Neuronal stem cell (in vitro differentiated cells): ENCODE measurements at regions not wholly inside any gene's neighbourhood (a gene's known extent, or its start where the extent isn't known, plus 50 kb on each side); places are given as distances from the start of the nearest gene placed in this dataset.

Experiments used
- DNase-seq: peaks from one replicate; pipeline ENCODE4 v3.0.0-alpha.2; 2013; ENCODE audit warnings: low spot score
- H2AFZ ChIP-seq: one replicate; pipeline ENCODE4 v1.6.1; 2013; ENCODE audit warnings: mild to moderate bottlenecking, low read length, inconsistent platforms
- H2AK5ac ChIP-seq: 2 replicates; pipeline ENCODE4 v1.6.1; 2013; ENCODE audit warnings: low read depth, mild to moderate bottlenecking, inconsistent platforms, low read length, moderate library complexity, mixed read lengths
- H2BK120ac ChIP-seq: 2 replicates; pipeline ENCODE4 v1.6.1; 2013; ENCODE audit warnings: low read depth, mild to moderate bottlenecking, inconsistent platforms, low read length, moderate library complexity, mixed read lengths
- H2BK12ac ChIP-seq: one replicate; pipeline ENCODE4 v1.6.1; 2013; ENCODE audit warnings: low read length, inconsistent platforms
- H2BK15ac ChIP-seq: 2 replicates; pipeline ENCODE4 v1.6.1; 2013; ENCODE audit warnings: mild to moderate bottlenecking, low read length, inconsistent platforms, mixed read lengths
- H2BK5ac ChIP-seq: one replicate; pipeline ENCODE4 v1.6.1; 2013; ENCODE audit warnings: inconsistent platforms, mild to moderate bottlenecking, low read length, moderate library complexity
- H3K14ac ChIP-seq: one replicate; pipeline ENCODE4 v1.6.1; 2013; ENCODE audit warnings: low read length, inconsistent platforms
- H3K18ac ChIP-seq: 2 replicates; pipeline ENCODE4 v1.6.1; 2013; ENCODE audit warnings: low read length, inconsistent platforms
- H3K23ac ChIP-seq: 2 replicates; pipeline ENCODE4 v1.6.1; 2013; ENCODE audit warnings: low read depth, mild to moderate bottlenecking, mixed read lengths, low read length, inconsistent platforms; ENCODE audit not compliant: poor library complexity
- H3K27ac ChIP-seq: replicated peaks from 3 replicates; pipeline ENCODE4 v1.5.1; 2013; ENCODE audit warnings: low read length, inconsistent platforms
- H3K27me3 ChIP-seq, 3 experiments: 2 replicates each; pipeline ENCODE4 v1.6.1; 2013; ENCODE audit warnings: low read length in 3 of 3, mild to moderate bottlenecking in 2 of 3, inconsistent platforms in 1 of 3, low read depth in 1 of 3, mixed read lengths in 1 of 3, moderate library complexity in 1 of 3; ENCODE audit not compliant: control insufficient read depth in 3 of 3, insufficient read depth in 3 of 3
- H3K36me3 ChIP-seq, 2 donors: replicated peaks in 1 of 2; 2 replicates each; pipeline ENCODE4 v1.6.1; 2013; ENCODE audit warnings: low read length in 2 of 2; ENCODE audit not compliant: control insufficient read depth in 2 of 2, insufficient read depth in 2 of 2
- H3K4ac ChIP-seq: 2 replicates; pipeline ENCODE4 v1.6.1; 2013; ENCODE audit warnings: inconsistent platforms, mild to moderate bottlenecking, low read length, moderate library complexity
- H3K4me1 ChIP-seq, 2 donors: 1 replicate in 1 of 2; 2 replicates in 1 of 2; pipeline ENCODE4 v1.6.1; 2013; ENCODE audit warnings: low read length in 2 of 2, low read depth in 1 of 2; ENCODE audit not compliant: control insufficient read depth in 2 of 2, insufficient read depth in 1 of 2
- H3K4me2 ChIP-seq: one replicate; pipeline ENCODE4 v1.6.1; 2013; ENCODE audit warnings: mild to moderate bottlenecking, low read length, inconsistent platforms; ENCODE audit not compliant: insufficient read depth, poor library complexity, severe bottlenecking
- H3K4me3 ChIP-seq, 2 donors: 2 replicates each; pipeline ENCODE4 v1.5.1; 2013; ENCODE audit warnings: low read length in 2 of 2, mild to moderate bottlenecking in 2 of 2, inconsistent platforms in 1 of 2, moderate library complexity in 1 of 2
- H3K79me1 ChIP-seq: one replicate; pipeline ENCODE4 v1.6.1; 2013; ENCODE audit warnings: low read depth, mild to moderate bottlenecking, inconsistent platforms, low read length, moderate library complexity
- H3K9ac ChIP-seq: one replicate; pipeline ENCODE4 v1.6.1; 2013; ENCODE audit warnings: mild to moderate bottlenecking, low read depth, low read length, inconsistent platforms; ENCODE audit not compliant: poor library complexity
- H3K9me3 ChIP-seq, 2 donors: replicated peaks in 1 of 2; 2 replicates each; pipeline versions ENCODE3 to v1.6.1; 2013; ENCODE audit warnings: low read length in 2 of 2, mild to moderate bottlenecking in 2 of 2, inconsistent platforms in 1 of 2, low read depth in 1 of 2, mixed read lengths in 1 of 2, moderate library complexity in 1 of 2; ENCODE audit not compliant: control insufficient read depth in 2 of 2, insufficient read depth in 1 of 2
- H4K8ac ChIP-seq: one replicate; pipeline ENCODE4 v1.6.1; 2013; ENCODE audit warnings: low read depth, mild to moderate bottlenecking, inconsistent platforms, low read length, moderate library complexity
- H4K91ac ChIP-seq: one replicate; pipeline ENCODE4 v1.6.1; 2013; ENCODE audit warnings: low read length, low read depth, mild to moderate bottlenecking, inconsistent platforms; ENCODE audit not compliant: poor library complexity
- WGBS, 2 donors: extraction: QIAGEN DNeasy Blood & Tissue Kit; methylation state at CpG; one replicate each; pipeline ENCODE4 v1.1.7; 2013; ENCODE audit warnings: missing lambda C conversion rate in 2 of 2, mixed read lengths in 1 of 2; ENCODE audit not compliant: insufficient read length in 2 of 2, insufficient replicate concordance in 1 of 2; ENCODE audit errors: extremely low coverage in 2 of 2; 5-methylcytosine and 5-hydroxymethylcytosine counted together

- Histone ChIP-seq H2AFZ (no peak overlapping the region), H4K8ac (no peak overlapping the region), H3K4me2 (no peak overlapping the region), H3K23ac (no peak overlapping the region), H3K14ac (no peak overlapping the region), H2BK120ac (no peak overlapping the region), H3K18ac (no peak overlapping the region), H2BK15ac (no peak overlapping the region), H2BK5ac (no peak overlapping the region), H3K9ac (no peak overlapping the region), H3K79me1 (no peaks in the 10 kb centered on the region), H3K4ac (no peak overlapping the region), H3K27ac (no peak overlapping the region), H3K27me3 (no peaks in the 10 kb centered on the region), H2BK12ac (no peak overlapping the region), H4K91ac (no peak overlapping the region), H3K36me3 (no peaks in the 10 kb centered on the region), H3K4me3 (no peak overlapping the region), H3K9me3 (no peaks in the 10 kb centered on the region), H3K4me1 (no peaks in the 10 kb centered on the region), H2AK5ac (no peak overlapping the region)
- no peak for DNase-seq
- WGBS, 2 donors: no CpG with 5 or more reads among the region's 9 CpGs
Measured at GRCh38 chr15:69786136-69786701, 311.5 kb downstream of the TLE3 start.

- Histone ChIP-seq H2BK5ac (no peak overlapping the region), H3K79me1 (no peaks in the 10 kb centered on the region), H2BK15ac (no peak overlapping the region), H3K23ac (no peak overlapping the region), H3K36me3 (no peaks in the 10 kb centered on the region), H3K4me3 (no peak overlapping the region), H3K9ac (no peak overlapping the region), H4K8ac (no peak overlapping the region), H3K4ac (no peak overlapping the region), H2AK5ac (no peak overlapping the region), H3K14ac (peak overlapping the region; percentile 42), H3K9me3 (no peaks in the 10 kb centered on the region), H3K18ac (peak overlapping the region; percentile 60), H4K91ac (no peak overlapping the region), H3K4me1 (no peaks in the 10 kb centered on the region), H3K4me2 (no peak overlapping the region), H3K27ac (no peak overlapping the region), H2BK12ac (no peak overlapping the region), H3K27me3 (no peaks in the 10 kb centered on the region), H2AFZ (no peak overlapping the region), H2BK120ac (no peak overlapping the region)
- no CpG with 5 or more reads among the region's 4 CpGs for WGBS, 2 donors
- no peak for DNase-seq
Measured at GRCh38 chr15:69787791-69788190, 309.9 kb downstream of the TLE3 start.

- Histone ChIP-seq H2BK15ac (no peak overlapping the region), H3K9ac (no peak overlapping the region), H3K27me3 (no peaks in the 10 kb centered on the region), H3K4ac (no peak overlapping the region), H2BK120ac (no peak overlapping the region), H2AFZ (no peak overlapping the region), H3K23ac (no peak overlapping the region), H3K18ac (no peak overlapping the region), H3K27ac (no peak overlapping the region), H2AK5ac (peak overlapping the region; percentile 15), H4K8ac (no peak overlapping the region), H2BK12ac (no peak overlapping the region), H3K9me3 (no peaks in the 10 kb centered on the region), H3K4me2 (no peak overlapping the region), H2BK5ac (no peak overlapping the region), H3K4me3 (no peak overlapping the region), H3K14ac (no peak overlapping the region), H3K4me1 (peaks cover 0 to 4% of the 10 kb centered on the region in 2 donors), H3K36me3 (no peaks in the 10 kb centered on the region), H4K91ac (no peak overlapping the region), H3K79me1 (no peaks in the 10 kb centered on the region)
- WGBS, 2 donors: no CpG with 5 or more reads among the region's 9 CpGs
- DNase-seq: no peak
Measured at GRCh38 chr15:69789648-69790393, 307.9 kb downstream of the TLE3 start.

GRCh38 chr15:69790632-69791031, 307.1 kb downstream of the TLE3 start:
- Histone ChIP-seq H4K91ac (no peak overlapping the region), H2BK12ac (no peak overlapping the region), H3K4me3 (peak overlapping the region in 1 of 2 donors; percentile 38), H3K27me3 (no peaks in the 10 kb centered on the region), H4K8ac (no peak overlapping the region), H3K18ac (no peak overlapping the region), H2AFZ (no peak overlapping the region), H3K23ac (no peak overlapping the region), H3K79me1 (no peaks in the 10 kb centered on the region), H3K4me1 (peaks cover 0 to 10% of the 10 kb centered on the region in 2 donors), H2AK5ac (no peak overlapping the region), H3K27ac (no peak overlapping the region), H3K36me3 (no peaks in the 10 kb centered on the region), H2BK120ac (no peak overlapping the region), H3K9ac (no peak overlapping the region), H3K14ac (no peak overlapping the region), H3K4ac (no peak overlapping the region), H3K9me3 (no peaks in the 10 kb centered on the region), H3K4me2 (no peak overlapping the region), H2BK5ac (no peak overlapping the region), H2BK15ac (no peak overlapping the region)
- WGBS, 2 donors: no CpG with 5 or more reads among the region's 12 CpGs
- no peak for DNase-seq
